Activated B cell treated with CpG ODN at 0.5 μM for 24 hours (primary cell): ENCODE measurements at regions not wholly inside any gene's neighbourhood (a gene's known extent, or its start where the extent isn't known, plus 50 kb on each side); places are given as distances from the start of the nearest gene placed in this dataset.

Source experiments
- ATAC-seq: fragments of 200-7000 bp; cut with Tn5 transposase; one replicate; pipeline ENCODE4 v1.10.0; 2021; ENCODE audit warnings: low read depth, mild to moderate bottlenecking, moderate library complexity
- CTCF ChIA-PET: fragments of 350-600 bp; sonication (Branson Sonifier 250); formaldehyde crosslinking; loops from one replicate; lab custom pipeline; 2021; ENCODE audit warnings: antibody characterized with exemption; lab: Charles Lee
- POLR2A ChIA-PET: fragments of 350-600 bp; sonication (Branson Sonifier 250); formaldehyde crosslinking; loops from one replicate; lab custom pipeline; 2021; ENCODE audit warnings: antibody characterized with exemption; lab: Charles Lee
- DNase-seq: peaks from one replicate; pipeline ENCODE4 v3.0.0; 2022
- H3K27ac Mint-ChIP-seq: one replicate; pipeline ENCODE4 v1.8.0; 2020; ENCODE audit warnings: mixed read lengths
- H3K27me3 Mint-ChIP-seq: one replicate; pipeline ENCODE4 v1.8.0; 2021; ENCODE audit warnings: mixed read lengths
- H3K36me3 Mint-ChIP-seq: one replicate; pipeline ENCODE4 v1.8.0; 2021; ENCODE audit warnings: low read depth, mixed read lengths
- H3K4me1 Mint-ChIP-seq: one replicate; pipeline ENCODE4 v1.8.0; 2021; ENCODE audit warnings: mixed read lengths
- H3K4me3 Mint-ChIP-seq: one replicate; pipeline ENCODE4 v1.8.0; 2020; ENCODE audit warnings: mild to moderate bottlenecking, mixed read lengths
- H3K9me3 Mint-ChIP-seq: one replicate; pipeline ENCODE4 v1.8.0; 2020; ENCODE audit warnings: mixed read lengths
- CTCF ChIP-seq: fragments of 200-600 bp; IDR thresholded peaks from one replicate; pipeline ENCODE4 v1.8.0; 2022; ENCODE audit warnings: antibody characterized with exemption, mild to moderate bottlenecking
- intact Hi-C: fragments of 100-400 bp; cut with micrococcal nuclease; formaldehyde crosslinking; loops from one replicate; pipeline ENCODE4 v1.15.1; 2024

GRCh38 chr3:13194285-13195209, 121.3 kb upstream of the IQSEC1 start:
- intact Hi-C loops, result loop anchor here (5.0 kb wide), 1 partner anchor 102 kb away; no protein-coding TSS in a partner anchor
- H3K27ac Mint-ChIP-seq, result no peak overlapping the region
- DNase-seq (no peak), ATAC-seq (no peak)
- H3K4me3 Mint-ChIP-seq, result no peak overlapping the region
- H3K36me3 Mint-ChIP-seq, result no peaks in the 10 kb centered on the region
- no peaks in the 10 kb centered on the region for H3K9me3 Mint-ChIP-seq
- peaks cover 21% of the 10 kb centered on the region for H3K4me1 Mint-ChIP-seq
- ChIA-PET POLR2A (no interaction called here), CTCF (no interaction called here)
- H3K27me3 Mint-ChIP-seq, result peaks cover 22% of the 10 kb centered on the region
- no peak for TF ChIP-seq CTCF

GRCh38 chr3:13193320-13194284, 120.4 kb upstream of the IQSEC1 start:
- peaks cover 25% of the 10 kb centered on the region for H3K27me3 Mint-ChIP-seq
- no peak for TF ChIP-seq CTCF
- no peaks in the 10 kb centered on the region for H3K9me3 Mint-ChIP-seq
- H3K4me1 Mint-ChIP-seq, result peaks cover 24% of the 10 kb centered on the region
- POLR2A ChIA-PET, result no interaction called here
- intact Hi-C loops, result no loop called here
- no peak overlapping the region for H3K4me3 Mint-ChIP-seq
- H3K36me3 Mint-ChIP-seq, result no peaks in the 10 kb centered on the region
- CTCF ChIA-PET, result no interaction called here
- no peak for DNase-seq
- no peak overlapping the region for H3K27ac Mint-ChIP-seq
- no peak for ATAC-seq

GRCh38 chr3:13192471-13193213, 119.4 kb upstream of the IQSEC1 start:
- Mint-ChIP-seq H3K36me3 (no peaks in the 10 kb centered on the region), H3K27me3 (peaks cover 28% of the 10 kb centered on the region), H3K27ac (no peak overlapping the region), H3K4me1 (peaks cover 24% of the 10 kb centered on the region), H3K4me3 (no peak overlapping the region), H3K9me3 (peaks cover 2% of the 10 kb centered on the region)
- ATAC-seq, result no peak
- DNase-seq, result no peak
- no peak for TF ChIP-seq CTCF
- ChIA-PET POLR2A (no interaction called here), CTCF (no interaction called here)
- intact Hi-C loops, result no loop called here

GRCh38 chr3:13191016-13191415, 117.8 kb upstream of the IQSEC1 start:
- Mint-ChIP-seq H3K27me3 (peaks cover 28% of the 10 kb centered on the region), H3K9me3 (peaks cover 2% of the 10 kb centered on the region), H3K4me3 (no peak overlapping the region), H3K27ac (no peak overlapping the region), H3K4me1 (peaks cover 17% of the 10 kb centered on the region), H3K36me3 (no peaks in the 10 kb centered on the region)
- intact Hi-C loops, result no loop called here
- ChIA-PET CTCF (no interaction called here), POLR2A (interaction anchor here (0.6 kb wide), 2 partner anchors 15 to 1486 kb away, joined by 3 to 5 read pairs; no protein-coding TSS in a partner anchor)
- TF ChIP-seq CTCF, result no peak
- no peak for ATAC-seq
- no peak for DNase-seq
